A549 (cell line): ENCODE measurements at regions not wholly inside any gene's neighbourhood (a gene's known extent, or its start where the extent isn't known, plus 50 kb on each side); places are given as distances from the start of the nearest gene placed in this dataset.

Source experiments
- ATAC-seq, 2 experiments: fragments of 200-7000 bp in 1 of 2; fragments of >200 bp in 1 of 2; cut with Nextera tagmentation in 1 of 2; cut with Tn5 transposase in 1 of 2; 3 replicates each; pipeline versions ENCODE4 v1.8.0 to v1.9.1; 2018 to 2020; ENCODE audit warnings: mild to moderate bottlenecking in 1 of 2, moderate library complexity in 1 of 2
- CTCF ChIA-PET: fragments of 300-600 bp; sonication (Branson Sonifier 250); formaldehyde crosslinking; extraction: SDS; loops from one replicate; lab custom pipeline; 2021; ENCODE audit warnings: antibody characterized with exemption, inconsistent platforms; lab: Yijun Ruan, JAX
- POLR2A ChIA-PET: fragments of 350-600 bp; formaldehyde crosslinking; extraction: SDS; loops from one replicate; lab custom pipeline; 2021; ENCODE audit warnings: antibody characterized with exemption, inconsistent platforms; lab: Yijun Ruan, JAX
- DNase-seq, 2 experiments: peaks; one replicate each; pipeline versions ENCODE4 v3.0.0 to v3.0.0-alpha.2; 2011 to 2016; ENCODE audit warnings: low read depth in 1 of 2, low spot score in 1 of 2
- FAIRE-seq: peaks from 2 replicates; lab custom pipeline; 2011; peaks lifted over from hg19 to GRCh38; lab: Jason Lieb, UNC
- H3K27ac ChIP-seq, 2 experiments: fragments of >200 bp; sonication (Bioruptor Twin); formaldehyde crosslinking; 3 replicates each; pipeline ENCODE4 v1.5.1; 2016 to 2017
- H3K4me1 ChIP-seq: fragments of >200 bp; sonication (Bioruptor Twin); formaldehyde crosslinking; 3 replicates; pipeline ENCODE4 v1.6.1; 2016
- H3K4me2 ChIP-seq: fragments of >200 bp; sonication (Bioruptor Twin); formaldehyde crosslinking; 3 replicates; pipeline ENCODE4 v1.6.1; 2016
- H3K4me3 ChIP-seq: fragments of >200 bp; sonication (Bioruptor Twin); formaldehyde crosslinking; 3 replicates; pipeline ENCODE4 v1.5.1; 2016
- H3K9me3 ChIP-seq: fragments of >200 bp; sonication (Bioruptor Twin); formaldehyde crosslinking; 3 replicates; pipeline ENCODE4 v1.6.1; 2016
- EHF ChIP-seq: fragments of 250-450 bp; sonication (Bioruptor Pico); IDR thresholded peaks from 2 replicates; pipeline ENCODE4 v1.5.0; 2020; ENCODE audit warnings: mild to moderate bottlenecking
- ELK1 ChIP-seq: fragments of 150-350 bp; IDR thresholded peaks from 2 replicates; pipeline ENCODE4 v1.6.1; 2014; ENCODE audit warnings: low read depth, mild to moderate bottlenecking, low read length
- FOXS1 ChIP-seq: fragments of 250-450 bp; sonication (Bioruptor Pico); IDR thresholded peaks from 2 replicates; pipeline ENCODE4 v1.5.0; 2020; ENCODE audit warnings: mild to moderate bottlenecking, moderate library complexity
- HES2 ChIP-seq: fragments of >200 bp; sonication (Bioruptor Twin); formaldehyde crosslinking; IDR thresholded peaks from 2 replicates; pipeline ENCODE4 v1.6.1; 2016
- HMGXB4 ChIP-seq: fragments of 250-450 bp; sonication (Bioruptor Pico); IDR thresholded peaks from 2 replicates; pipeline ENCODE4 v1.5.0; 2021; ENCODE audit warnings: mild to moderate bottlenecking, moderate library complexity, borderline replicate concordance
- HOXA7 ChIP-seq: fragments of 250-450 bp; sonication (Bioruptor Pico); IDR thresholded peaks from 2 replicates; pipeline ENCODE4 v1.5.0; 2020; ENCODE audit warnings: mild to moderate bottlenecking, moderate library complexity
- HOXB13 ChIP-seq: fragments of 250-450 bp; sonication (Bioruptor Pico); IDR thresholded peaks from 2 replicates; pipeline ENCODE4 v1.5.0; 2020; ENCODE audit warnings: low read depth, mild to moderate bottlenecking, moderate library complexity
- JUN ChIP-seq, 2 experiments: fragments of >200 bp; sonication (Bioruptor Twin); formaldehyde crosslinking; IDR thresholded peaks; 2 replicates in 1 of 2; 3 replicates in 1 of 2; pipeline ENCODE4 v1.6.1; 2016 to 2017
- JUNB ChIP-seq: fragments of >200 bp; sonication (Bioruptor Twin); formaldehyde crosslinking; IDR thresholded peaks from 2 replicates; pipeline ENCODE4 v1.6.1; 2016
- KDM1A ChIP-seq: fragments of 200-600 bp; sonication (generic); IDR thresholded peaks from 2 replicates; pipeline ENCODE4 v1.6.1; 2016; ENCODE audit warnings: low read depth, mild to moderate bottlenecking
- KDM5A ChIP-seq: fragments of 200-600 bp; sonication (generic); IDR thresholded peaks from 2 replicates; pipeline ENCODE4 v1.6.1; 2016; ENCODE audit warnings: antibody characterized with exemption, mild to moderate bottlenecking
- MYC ChIP-seq: IDR thresholded peaks from 2 replicates; pipeline ENCODE4 v1.6.1; 2012; ENCODE audit warnings: mild to moderate bottlenecking, inconsistent platforms, low read length, improper control_type of control experiment, borderline replicate concordance
- NPAS2 ChIP-seq: fragments of 250-450 bp; sonication (Bioruptor Pico); IDR thresholded peaks from 2 replicates; pipeline ENCODE4 v1.8.0; 2022; ENCODE audit warnings: mild to moderate bottlenecking, moderate library complexity, borderline replicate concordance
- NR3C1 ChIP-seq: fragments of >200 bp; sonication (Bioruptor Twin); formaldehyde crosslinking; IDR thresholded peaks from 3 replicates; pipeline ENCODE4 v1.6.1; 2017
- POLR2A ChIP-seq: IDR thresholded peaks from 2 replicates; pipeline ENCODE4 v1.6.1; 2012; ENCODE audit warnings: mild to moderate bottlenecking, low read length
- POLR2AphosphoS2 ChIP-seq: conservative IDR thresholded peaks from 2 replicates; pipeline ENCODE4 v1.6.1; 2012; ENCODE audit warnings: low read length, improper control_type of control experiment, inconsistent platforms
- RARB ChIP-seq: fragments of 250-450 bp; sonication (Bioruptor Pico); IDR thresholded peaks from 2 replicates; pipeline ENCODE4 v1.8.0; 2021; ENCODE audit warnings: mild to moderate bottlenecking, moderate library complexity
- RCOR1 ChIP-seq: fragments of 150-350 bp; IDR thresholded peaks from 2 replicates; pipeline ENCODE4 v1.6.1; 2014; ENCODE audit warnings: antibody characterized with exemption, low read length, low read depth
- RFX5 ChIP-seq: fragments of 450-650 bp; IDR thresholded peaks from 2 replicates; pipeline ENCODE4 v1.7.1; 2014; ENCODE audit warnings: antibody characterized with exemption, mild to moderate bottlenecking, moderate library complexity
- USF2 ChIP-seq: fragments of 450-650 bp; IDR thresholded peaks from 2 replicates; pipeline ENCODE4 v1.6.1; 2014; ENCODE audit warnings: antibody characterized with exemption
- ZNF302 ChIP-seq: fragments of 250-450 bp; sonication (Bioruptor Pico); IDR thresholded peaks from 2 replicates; pipeline ENCODE4 v1.9.0; 2021; ENCODE audit warnings: inconsistent platforms, mild to moderate bottlenecking, moderate library complexity
- ZSCAN20 ChIP-seq: fragments of 250-450 bp; sonication (Bioruptor Pico); IDR thresholded peaks from 2 replicates; pipeline ENCODE4 v1.8.0; 2022; ENCODE audit warnings: mild to moderate bottlenecking, moderate library complexity
- WGBS: methylation state at CpG from one replicate; pipeline ENCODE4 v1.1.6; 2017; ENCODE audit errors: missing lambda C conversion rate; 5-methylcytosine and 5-hydroxymethylcytosine counted together
- TF ChIP-seq, protein P1 (sequence below): IDR thresholded peaks from 2 replicates; pipeline ENCODE4 v1.6.1; 2012
- TF ChIP-seq, protein P2 (sequence below): IDR thresholded peaks from 2 replicates; pipeline ENCODE4 v1.6.1; 2012; ENCODE audit warnings: low read depth, borderline replicate concordance

DNA sequence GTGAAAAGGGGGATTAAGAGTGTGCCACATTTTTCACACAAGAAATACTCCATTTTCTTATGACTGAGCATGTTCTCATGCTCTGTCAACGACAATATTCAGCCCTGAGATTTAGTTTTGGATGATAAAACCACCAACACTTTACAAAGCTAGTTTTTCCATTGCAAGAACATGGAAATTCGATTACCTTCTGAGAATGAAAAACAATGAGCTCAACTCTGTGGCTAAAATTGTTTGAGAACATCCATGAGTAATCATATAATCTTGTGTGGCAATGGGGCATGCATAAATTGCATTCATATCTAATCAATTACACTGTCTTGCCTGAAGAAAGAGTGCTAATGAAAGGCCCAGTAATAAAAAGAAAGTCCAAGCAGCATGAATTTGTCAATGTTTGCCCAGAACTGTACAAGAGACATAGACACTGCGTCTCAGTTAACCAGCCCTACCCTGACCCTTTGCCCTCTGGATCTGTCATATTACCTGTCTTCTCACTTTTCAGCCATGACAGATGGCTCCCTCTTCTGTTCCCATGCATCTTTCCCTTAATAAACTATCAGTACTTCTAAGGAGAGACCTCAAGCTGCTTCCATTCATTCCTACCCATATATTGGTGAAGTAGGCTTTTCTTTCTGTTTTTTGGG, 253.4 kb downstream of the FAM76B start:
- Histone ChIP-seq H3K4me2 (no peak overlapping the region), H3K27ac (no peak overlapping the region), H3K4me1 (no peaks in the 10 kb centered on the region), H3K9me3 (no peaks in the 10 kb centered on the region), H3K4me3 (no peak overlapping the region)
- ATAC-seq (no peak), FAIRE-seq (no peak), DNase-seq (no peak)
- WGBS = 8% methylated on average over 3 of the region's 3 CpGs
- TF ChIP-seq ELK1 = no peak
- TF ChIP-seq KDM1A = no peak
- TF ChIP-seq ZSCAN20 (CRISPR knock-in tag) = no peak
- TF ChIP-seq RARB (CRISPR knock-in tag) = no peak
- TF ChIP-seq HMGXB4 (CRISPR knock-in tag) = no peak
- no peak for TF ChIP-seq EHF (CRISPR knock-in tag)
- no peak for TF ChIP-seq HES2
- TF ChIP-seq MYC = no peak
- TF ChIP-seq NPAS2 (CRISPR knock-in tag) = no peak
- no peak for TF ChIP-seq USF2
- TF ChIP-seq JUN (IDR thresholded peaks at IDR 0.05) = no peak
- no peak for TF ChIP-seq FOXS1 (CRISPR knock-in tag)
- no peak for TF ChIP-seq RFX5
- CTCF ChIA-PET = interaction anchor here (1.1 kb wide), 1 partner anchor 9 kb away, joined by 4 read pairs; no protein-coding TSS in a partner anchor
- POLR2A ChIA-PET = no interaction called here

- ChIA-PET CTCF (no interaction called here), POLR2A (no interaction called here)
- no peaks in the 10 kb centered on the region for H3K9me3 ChIP-seq
- FAIRE-seq = no peak
- ATAC-seq = no peak
- no peak overlapping the region for H3K4me3 ChIP-seq
- H3K27ac ChIP-seq = no peak overlapping the region
- H3K4me2 ChIP-seq = no peak overlapping the region
- H3K4me1 ChIP-seq = no peaks in the 10 kb centered on the region
- no peak for TF ChIP-seq KDM1A
- TF ChIP-seq, protein P1, sequence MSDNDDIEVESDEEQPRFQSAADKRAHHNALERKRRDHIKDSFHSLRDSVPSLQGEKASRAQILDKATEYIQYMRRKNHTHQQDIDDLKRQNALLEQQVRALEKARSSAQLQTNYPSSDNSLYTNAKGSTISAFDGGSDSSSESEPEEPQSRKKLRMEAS = no peak
- no peak for TF ChIP-seq RCOR1
- TF ChIP-seq, protein P2, sequence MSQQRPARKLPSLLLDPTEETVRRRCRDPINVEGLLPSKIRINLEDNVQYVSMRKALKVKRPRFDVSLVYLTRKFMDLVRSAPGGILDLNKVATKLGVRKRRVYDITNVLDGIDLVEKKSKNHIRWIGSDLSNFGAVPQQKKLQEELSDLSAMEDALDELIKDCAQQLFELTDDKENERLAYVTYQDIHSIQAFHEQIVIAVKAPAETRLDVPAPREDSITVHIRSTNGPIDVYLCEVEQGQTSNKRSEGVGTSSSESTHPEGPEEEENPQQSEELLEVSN = no peak
- TF ChIP-seq HOXA7 (CRISPR knock-in tag) = no peak
- no peak for TF ChIP-seq JUNB
- no peak for TF ChIP-seq NR3C1
- no peak for TF ChIP-seq HOXB13 (CRISPR knock-in tag)
- no peak for TF ChIP-seq KDM5A
- no peak for TF ChIP-seq POLR2AphosphoS2
- TF ChIP-seq ZNF302 (CRISPR knock-in tag) = no peak
- no peak for TF ChIP-seq POLR2A
- DNase-seq = no peak
Observed at GRCh38 chr11:95534809-95535208, 254.8 kb downstream of the FAM76B start.
